HL-60 (cell line): ENCODE measurements at regions not wholly inside any gene's neighbourhood (a gene's known extent, or its start where the extent isn't known, plus 50 kb on each side); places are given as distances from the start of the nearest gene placed in this dataset.

Experiments
- DNase-seq, 2 experiments: peaks; one replicate each; pipeline ENCODE4 v3.0.0-alpha.2; 2010 to 2020; ENCODE audit warnings: low read depth in 1 of 2, low spot score in 1 of 2
- H3K27ac ChIP-seq: fragments of 250-450 bp; sonication (Bioruptor Pico); replicated peaks from 2 replicates; pipeline ENCODE4 v1.5.1; 2020; ENCODE audit warnings: mild to moderate bottlenecking, moderate library complexity
- H3K27me3 ChIP-seq: fragments of 250-450 bp; sonication (Bioruptor Pico); 2 replicates; pipeline ENCODE4 v1.5.1; 2021; ENCODE audit warnings: mild to moderate bottlenecking, moderate library complexity; ENCODE audit not compliant: insufficient read depth, poor library complexity, severe bottlenecking
- H3K4me3 ChIP-seq: replicated peaks from 2 replicates; pipeline ENCODE4 v1.5.1; 2011; ENCODE audit warnings: mild to moderate bottlenecking, control low read depth, low read length; ENCODE audit not compliant: insufficient read depth
- GABPA ChIP-seq: IDR thresholded peaks from 2 replicates; pipeline ENCODE4 v1.6.1; 2012; ENCODE audit warnings: low read depth
- POLR2AphosphoS5 ChIP-seq: IDR thresholded peaks from 2 replicates; pipeline ENCODE4 v1.6.1; 2012; ENCODE audit warnings: low read depth
- REST ChIP-seq: IDR thresholded peaks from 2 replicates; pipeline ENCODE4 v1.6.1; 2012; ENCODE audit warnings: low read depth; ENCODE audit not compliant: insufficient replicate concordance
- SPI1 ChIP-seq: IDR thresholded peaks from 2 replicates; pipeline ENCODE4 v1.6.1; 2012; ENCODE audit warnings: low read depth, mild to moderate bottlenecking, borderline replicate concordance
- TF ChIP-seq, protein P1 (sequence below): IDR thresholded peaks from one replicate; pipeline ENCODE4 v1.5.1; 2011; ENCODE audit warnings: low read length, control low read depth, inconsistent platforms; ENCODE audit not compliant: insufficient read depth

GRCh38 chr2:177052471-177052870 lies 160.1 kb upstream of the HNRNPA3 start:
- no peak overlapping the region for H3K4me3 ChIP-seq
- H3K27ac ChIP-seq, result no peak overlapping the region
- no peak for DNase-seq
- TF ChIP-seq, protein P1, sequence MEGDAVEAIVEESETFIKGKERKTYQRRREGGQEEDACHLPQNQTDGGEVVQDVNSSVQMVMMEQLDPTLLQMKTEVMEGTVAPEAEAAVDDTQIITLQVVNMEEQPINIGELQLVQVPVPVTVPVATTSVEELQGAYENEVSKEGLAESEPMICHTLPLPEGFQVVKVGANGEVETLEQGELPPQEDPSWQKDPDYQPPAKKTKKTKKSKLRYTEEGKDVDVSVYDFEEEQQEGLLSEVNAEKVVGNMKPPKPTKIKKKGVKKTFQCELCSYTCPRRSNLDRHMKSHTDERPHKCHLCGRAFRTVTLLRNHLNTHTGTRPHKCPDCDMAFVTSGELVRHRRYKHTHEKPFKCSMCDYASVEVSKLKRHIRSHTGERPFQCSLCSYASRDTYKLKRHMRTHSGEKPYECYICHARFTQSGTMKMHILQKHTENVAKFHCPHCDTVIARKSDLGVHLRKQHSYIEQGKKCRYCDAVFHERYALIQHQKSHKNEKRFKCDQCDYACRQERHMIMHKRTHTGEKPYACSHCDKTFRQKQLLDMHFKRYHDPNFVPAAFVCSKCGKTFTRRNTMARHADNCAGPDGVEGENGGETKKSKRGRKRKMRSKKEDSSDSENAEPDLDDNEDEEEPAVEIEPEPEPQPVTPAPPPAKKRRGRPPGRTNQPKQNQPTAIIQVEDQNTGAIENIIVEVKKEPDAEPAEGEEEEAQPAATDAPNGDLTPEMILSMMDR, result no peak
- no peak for TF ChIP-seq POLR2AphosphoS5
- no peak for TF ChIP-seq SPI1
- TF ChIP-seq GABPA, result no peak
- TF ChIP-seq REST, result no peak
- H3K27me3 ChIP-seq, result peaks cover 9% of the 10 kb centered on the region

- no peak for DNase-seq
- H3K27me3 ChIP-seq, result peaks cover 9% of the 10 kb centered on the region
- no peak overlapping the region for H3K27ac ChIP-seq
- TF ChIP-seq GABPA, result no peak
- no peak for TF ChIP-seq POLR2AphosphoS5
- TF ChIP-seq, protein P1, result no peak
- TF ChIP-seq REST, result no peak
- no peak overlapping the region for H3K4me3 ChIP-seq
Observed at GRCh38 chr2:177053038-177053437, 159.6 kb upstream of the HNRNPA3 start.

DNA sequence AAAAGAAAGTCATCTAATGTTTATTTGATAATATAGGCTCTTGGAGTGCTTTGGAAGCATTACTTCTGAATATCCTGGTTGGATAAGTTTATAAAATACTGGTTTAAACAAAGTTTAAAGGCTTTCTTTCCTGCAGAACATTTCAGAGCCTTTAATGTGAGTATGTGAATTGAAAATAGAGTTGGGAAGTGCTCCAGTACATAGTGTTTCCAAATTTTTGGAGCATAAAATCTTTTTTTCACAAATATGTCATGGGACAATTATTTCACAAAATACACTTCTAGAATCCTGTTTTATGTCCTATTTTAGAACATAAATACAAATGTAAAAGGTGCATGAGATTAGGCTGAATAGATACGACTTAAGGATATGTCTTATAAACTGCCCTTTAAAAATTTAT lies 158.9 kb upstream of the HNRNPA3 start:
- H3K27me3 ChIP-seq, result peaks cover 9% of the 10 kb centered on the region
- DNase-seq, result no peak
- no peak overlapping the region for H3K27ac ChIP-seq
- H3K4me3 ChIP-seq, result no peak overlapping the region
- TF ChIP-seq SPI1, result no peak
- TF ChIP-seq, protein P1, result no peak
- no peak for TF ChIP-seq POLR2AphosphoS5
- TF ChIP-seq GABPA, result no peak
- no peak for TF ChIP-seq REST
